NCI-H128 (cell line): ENCODE measurements at regions not wholly inside any gene's neighbourhood (a gene's known extent, or its start where the extent isn't known, plus 50 kb on each side); places are given as distances from the start of the nearest gene placed in this dataset.
"Not testable (repeated sequence)": the region's sequence is repeated elsewhere in the genome, so short reads cannot be mapped to it uniquely, and the experiment has no call there.

Source experiments
- DNase-seq: peaks from one replicate; lab custom pipeline; 2025; ENCODE audit not compliant: unreplicated experiment; lab: John Stamatoyannopoulos, UW

- DNase-seq = no peak
Measured at GRCh38 chr11:86148345-86148747, 79.5 kb upstream of the PICALM start.

- DNase-seq = no peak
Measured at GRCh38 chr11:86147004-86147403, 78.1 kb upstream of the PICALM start.

GRCh38 chr11:86145439-86146156 lies 76.7 kb upstream of the PICALM start:
- no peak for DNase-seq

- DNase-seq = no peak
Measured at GRCh38 chr11:86144846-86145245, 76.0 kb upstream of the PICALM start.

GRCh38 chr11:86144087-86144486 lies 75.2 kb upstream of the PICALM start:
- not testable (repeated sequence) for DNase-seq

GRCh38 chr11:86143087-86144030 lies 74.5 kb upstream of the PICALM start:
- no peak for DNase-seq

GRCh38 chr11:86142170-86142569 lies 73.3 kb upstream of the PICALM start:
- DNase-seq = no peak

- DNase-seq = no peak
Measured at GRCh38 chr11:86141727-86142126, 72.8 kb upstream of the PICALM start.

GRCh38 chr11:86140334-86140990 lies 71.6 kb upstream of the PICALM start:
- no peak for DNase-seq

GRCh38 chr11:86138958-86139357 lies 70.1 kb upstream of the PICALM start:
- no peak for DNase-seq

- no peak for DNase-seq
Measured at GRCh38 chr11:86136538-86136937, 67.7 kb upstream of the PICALM start.

- DNase-seq = no peak
Measured at GRCh38 chr11:86135319-86135714, 66.4 kb upstream of the PICALM start.

GRCh38 chr11:86134580-86135318 lies 65.9 kb upstream of the PICALM start:
- DNase-seq = no peak

- no peak for DNase-seq
Measured at GRCh38 chr11:86132667-86133249, 63.9 kb upstream of the PICALM start.

GRCh38 chr11:86129740-86130540 lies 61.1 kb upstream of the PICALM start:
- DNase-seq = no peak

GRCh38 chr11:86128914-86129313 lies 60.0 kb upstream of the PICALM start:
- DNase-seq = no peak

GRCh38 chr11:86126862-86127261 lies 58.0 kb upstream of the PICALM start:
- no peak for DNase-seq

GRCh38 chr11:86124251-86125233 lies 55.7 kb upstream of the PICALM start:
- no peak for DNase-seq

GRCh38 chr11:86122773-86123172 lies 53.9 kb upstream of the PICALM start:
- DNase-seq = no peak
